Endothelial cell of umbilical vein (primary cell): ENCODE measurements at regions not wholly inside any gene's neighbourhood (a gene's known extent, or its start where the extent isn't known, plus 50 kb on each side); places are given as distances from the start of the nearest gene placed in this dataset.

ENCODE experiments used
- BruUV-seq: library from RNA; stranded (reverse); fragments of 400-500 nt; replicated peaks from 2 replicates; lab custom pipeline; 2021; lab: Mats Ljungman, UMichigan
- CTCF ChIA-PET: fragments of 300-600, 350-600 bp; sonication (Branson Sonifier 250); formaldehyde crosslinking; loops from one replicate; lab custom pipeline; 2021; ENCODE audit warnings: antibody characterized with exemption, inconsistent platforms; lab: Charles Lee
- POLR2A ChIA-PET: fragments of 300-600, 350-600 bp; sonication (Branson Sonifier 250); formaldehyde crosslinking; loops from one replicate; lab custom pipeline; 2021; ENCODE audit warnings: antibody characterized with exemption, inconsistent platforms; lab: Charles Lee
- DNase-seq: peaks from one replicate; pipeline ENCODE4 v3.0.0-alpha.2; 2011; ENCODE audit warnings: low read depth, low spot score
- FAIRE-seq: peaks from 2 replicates; lab custom pipeline; 2011; peaks lifted over from hg19 to GRCh38; lab: Jason Lieb, UNC
- H2AFZ ChIP-seq: 2 replicates; pipeline ENCODE4 v1.6.0; 2012; ENCODE audit warnings: low read depth, low read length, control low read depth, inconsistent platforms
- H3K27ac ChIP-seq: 2 replicates; pipeline ENCODE4 v1.5.1; 2011; ENCODE audit warnings: low read depth, mild to moderate bottlenecking, control low read depth, low read length, moderate library complexity; ENCODE audit not compliant: insufficient read depth
- H3K27me3 ChIP-seq, 2 experiments: 2 replicates each; pipeline versions ENCODE4 v1.6.0 to v1.6.1; 2011; ENCODE audit warnings: low read length in 2 of 2, mixed read lengths in 1 of 2; ENCODE audit not compliant: control insufficient read depth in 2 of 2, insufficient read depth in 2 of 2
- H3K36me3 ChIP-seq, 2 experiments: 2 replicates in 1 of 2; 3 replicates in 1 of 2; pipeline ENCODE4 v1.5.1; 2011; ENCODE audit warnings: low read length in 2 of 2, mild to moderate bottlenecking in 1 of 2, moderate library complexity in 1 of 2; ENCODE audit not compliant: control insufficient read depth in 2 of 2, insufficient read depth in 2 of 2; ENCODE audit errors: extremely low read depth in 1 of 2
- H3K4me1 ChIP-seq: 3 replicates; pipeline ENCODE4 v1.5.1; 2011; ENCODE audit warnings: mild to moderate bottlenecking, low read length; ENCODE audit not compliant: control insufficient read depth, insufficient read depth; ENCODE audit errors: extremely low read depth
- H3K4me2 ChIP-seq: 2 replicates; pipeline ENCODE4 v1.6.1; 2011; ENCODE audit warnings: low read length, control low read depth, mixed read lengths; ENCODE audit not compliant: insufficient read depth
- H3K4me3 ChIP-seq, 3 experiments: fragments of 200-600 bp in 1 of 3; sonication (generic), shearing (Covaris generic) in 1 of 3; replicated peaks in 1 of 3; 2 replicates each; pipeline ENCODE4 v1.5.1; 2011 to 2016; ENCODE audit warnings: control low read depth in 3 of 3, low read length in 3 of 3, mild to moderate bottlenecking in 2 of 3, inconsistent platforms in 1 of 3, low read depth in 1 of 3, moderate library complexity in 1 of 3; ENCODE audit not compliant: insufficient read depth in 1 of 3
- H3K79me2 ChIP-seq: 2 replicates; pipeline ENCODE4 v1.6.0; 2012; ENCODE audit warnings: low read length, inconsistent platforms; ENCODE audit not compliant: control insufficient read depth, insufficient read depth
- H3K9ac ChIP-seq: replicated peaks from 2 replicates; pipeline ENCODE3; 2011; ENCODE audit warnings: low read length, control low read depth; ENCODE audit not compliant: insufficient read depth; ENCODE audit errors: extremely low read depth
- H3K9me1 ChIP-seq: replicated peaks from 3 replicates; pipeline ENCODE4 v1.6.0; 2011; ENCODE audit warnings: mild to moderate bottlenecking, low read length; ENCODE audit not compliant: control insufficient read depth, insufficient read depth; ENCODE audit errors: extremely low read depth
- H3K9me3 ChIP-seq: replicated peaks from 2 replicates; pipeline ENCODE4 v1.5.1; 2012; ENCODE audit warnings: low read length, inconsistent platforms; ENCODE audit not compliant: control insufficient read depth, insufficient read depth
- H4K20me1 ChIP-seq: replicated peaks from 2 replicates; pipeline ENCODE3; 2011; ENCODE audit warnings: mild to moderate bottlenecking, low read length; ENCODE audit not compliant: control insufficient read depth, insufficient read depth; ENCODE audit errors: extremely low read depth
- EZH2 ChIP-seq: IDR thresholded peaks from 2 replicates; pipeline ENCODE4 v1.6.1; 2012; ENCODE audit warnings: borderline replicate concordance, low read depth, mild to moderate bottlenecking, moderate library complexity, low read length, inconsistent platforms; ENCODE audit not compliant: severe bottlenecking
- FOS ChIP-seq: IDR thresholded peaks from 2 replicates; pipeline ENCODE4 v1.6.1; 2011; ENCODE audit warnings: mild to moderate bottlenecking, low read length, moderate library complexity, borderline replicate concordance; ENCODE audit not compliant: insufficient read depth
- GATA2 ChIP-seq: IDR thresholded peaks from 2 replicates; pipeline ENCODE4 v1.7.0; 2011; ENCODE audit warnings: low read depth, mild to moderate bottlenecking, moderate library complexity, mixed read lengths, low read length; ENCODE audit not compliant: insufficient read length, insufficient read depth
- JUN ChIP-seq: IDR thresholded peaks from 2 replicates; pipeline ENCODE4 v1.6.1; 2011; ENCODE audit warnings: borderline replicate concordance, low read depth; ENCODE audit not compliant: insufficient read length, insufficient read depth
- MYC ChIP-seq: IDR thresholded peaks from one replicate; pipeline ENCODE4 v1.6.1; 2011; ENCODE audit warnings: mild to moderate bottlenecking, low read depth, low read length
- POLR2A ChIP-seq: IDR thresholded peaks from 2 replicates; pipeline ENCODE4 v1.6.1; 2012; ENCODE audit warnings: low read depth, mild to moderate bottlenecking, control low read depth, low read length
- POLR2AphosphoS5 ChIP-seq: IDR thresholded peaks from 2 replicates; pipeline ENCODE4 v1.6.1; 2012; ENCODE audit warnings: low read depth, mild to moderate bottlenecking, control low read depth, low read length, moderate library complexity; ENCODE audit not compliant: insufficient read depth
- dilution Hi-C: fragments of 300-500 bp; cut with MboI; formaldehyde crosslinking; loops from one replicate; pipeline ENCODE4 v1.15.0; 2019; ENCODE audit warnings: low sequenced_read_pairs; ENCODE audit not compliant: extremely low pct_ligation_motif_present
- intact Hi-C: fragments of 100-400 bp; cut with micrococcal nuclease; formaldehyde crosslinking; loops from one replicate; pipeline ENCODE4 v1.10.0; 2022
- TF ChIP-seq, protein P1 (sequence below): IDR thresholded peaks from 2 replicates; pipeline ENCODE4 v1.6.1; 2011; ENCODE audit not compliant: insufficient read depth, insufficient read length
- TF ChIP-seq, protein P2 (sequence below), 2 donors: IDR thresholded peaks; 1 replicate in 1 of 2; 2 replicates in 1 of 2; pipeline ENCODE4 v1.5.1; 2011; ENCODE audit warnings: low read length in 2 of 2, mild to moderate bottlenecking in 2 of 2, moderate library complexity in 2 of 2, control low read depth in 1 of 2, inconsistent platforms in 1 of 2, low read depth in 1 of 2; ENCODE audit not compliant: insufficient read depth in 1 of 2; ENCODE audit errors: extremely low read depth in 1 of 2

DNA sequence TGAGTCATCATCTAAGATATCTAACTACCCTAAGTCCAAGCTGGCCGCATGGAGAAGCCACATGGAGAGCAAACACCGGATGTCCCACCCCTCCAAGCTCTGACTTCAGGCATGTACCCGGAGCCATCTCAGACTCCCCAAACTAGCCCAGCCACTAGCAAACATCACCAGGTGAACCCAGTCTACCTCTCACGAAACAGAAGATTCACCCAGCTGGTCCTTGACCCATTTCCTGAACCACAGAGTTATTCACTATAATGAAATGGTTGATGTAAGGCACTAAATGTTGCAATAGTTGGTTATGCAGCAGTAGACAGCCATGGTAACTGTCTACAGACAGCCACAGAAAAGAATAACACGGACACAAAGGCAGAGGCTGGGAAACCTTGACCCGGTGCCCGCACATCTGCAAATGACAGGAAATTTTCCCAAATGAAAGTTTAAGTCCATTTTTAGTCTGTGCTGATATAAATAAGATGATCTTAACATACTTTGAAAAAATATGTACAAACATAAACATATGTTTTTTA, 265.5 kb upstream of the ATP10A start:
- BruUV-seq = no TSS peak
- H3K4me1 ChIP-seq = no peaks in the 10 kb centered on the region
- TF ChIP-seq MYC (no peak), POLR2A (no peak), GATA2 (no peak), EZH2 (no peak), JUN (no peak), FOS (no peak), POLR2AphosphoS5 (no peak)
- TF ChIP-seq, protein P1, sequence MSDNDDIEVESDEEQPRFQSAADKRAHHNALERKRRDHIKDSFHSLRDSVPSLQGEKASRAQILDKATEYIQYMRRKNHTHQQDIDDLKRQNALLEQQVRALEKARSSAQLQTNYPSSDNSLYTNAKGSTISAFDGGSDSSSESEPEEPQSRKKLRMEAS = no peak
- TF ChIP-seq, protein P2, sequence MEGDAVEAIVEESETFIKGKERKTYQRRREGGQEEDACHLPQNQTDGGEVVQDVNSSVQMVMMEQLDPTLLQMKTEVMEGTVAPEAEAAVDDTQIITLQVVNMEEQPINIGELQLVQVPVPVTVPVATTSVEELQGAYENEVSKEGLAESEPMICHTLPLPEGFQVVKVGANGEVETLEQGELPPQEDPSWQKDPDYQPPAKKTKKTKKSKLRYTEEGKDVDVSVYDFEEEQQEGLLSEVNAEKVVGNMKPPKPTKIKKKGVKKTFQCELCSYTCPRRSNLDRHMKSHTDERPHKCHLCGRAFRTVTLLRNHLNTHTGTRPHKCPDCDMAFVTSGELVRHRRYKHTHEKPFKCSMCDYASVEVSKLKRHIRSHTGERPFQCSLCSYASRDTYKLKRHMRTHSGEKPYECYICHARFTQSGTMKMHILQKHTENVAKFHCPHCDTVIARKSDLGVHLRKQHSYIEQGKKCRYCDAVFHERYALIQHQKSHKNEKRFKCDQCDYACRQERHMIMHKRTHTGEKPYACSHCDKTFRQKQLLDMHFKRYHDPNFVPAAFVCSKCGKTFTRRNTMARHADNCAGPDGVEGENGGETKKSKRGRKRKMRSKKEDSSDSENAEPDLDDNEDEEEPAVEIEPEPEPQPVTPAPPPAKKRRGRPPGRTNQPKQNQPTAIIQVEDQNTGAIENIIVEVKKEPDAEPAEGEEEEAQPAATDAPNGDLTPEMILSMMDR (IDR thresholded peaks at IDR 0.05; ENCODE audit: extremely low read depth in 1 of 2, insufficient read depth in 1 of 2, low read depth in 1 of 2, low read length in 2 of 2) = no peak
- H4K20me1 ChIP-seq = no peaks in the 10 kb centered on the region
- no peaks in the 10 kb centered on the region for H3K9me1 ChIP-seq
- DNase-seq = no peak
- no peaks in the 10 kb centered on the region for H3K79me2 ChIP-seq
- no peaks in the 10 kb centered on the region for H3K27me3 ChIP-seq
- no peak overlapping the region for H3K27ac ChIP-seq
- ChIA-PET CTCF (no interaction called here), POLR2A (no interaction called here)
- intact Hi-C loops (no loop called here), dilution Hi-C loops (no loop called here)
- no peak overlapping the region for H3K4me2 ChIP-seq
- no peak overlapping the region for H3K9ac ChIP-seq
- H2AFZ ChIP-seq = no peak overlapping the region
- no peak overlapping the region for H3K4me3 ChIP-seq
- no peaks in the 10 kb centered on the region for H3K36me3 ChIP-seq
- FAIRE-seq = no peak
- no peaks in the 10 kb centered on the region for H3K9me3 ChIP-seq
